ENCODE measurements at regions not wholly inside any gene's neighbourhood (a gene's known extent, or its start where the extent isn't known, plus 50 kb on each side); places are given as distances from the start of the nearest gene placed in this dataset.

- TF ChIP-seq ZNF280B (CRISPR knock-in tag; IDR thresholded peaks at IDR 0.05) = no peak
- TF ChIP-seq SMAD3 (CRISPR knock-in tag; conservative IDR thresholded peaks at IDR 0.05) = no peak
- TF ChIP-seq KAT2B (IDR thresholded peaks at IDR 0.05; ENCODE audit: low read depth, low read length) = no peak
These were observed 161.7 kb upstream of the TPK1 start (continued) for GRCh38 chr7:144997512-144997911.

GRCh38 chr7:144995495-144995894, 159.6 kb upstream of the TPK1 start:
- Histone ChIP-seq H3K9me3 (replicated peaks; ENCODE audit: control insufficient read depth, insufficient read depth, low read depth, low read length) (0 out of 2 replicates have a peak, but pooled peaks cover 2% of the 10 kb centered on the region), H3K36me3 (ENCODE audit: control insufficient read depth, insufficient read depth, low read length) (no peaks in the 10 kb centered on the region), H3K27ac (ENCODE audit: extremely low read depth, low read depth, low read length) (no peak overlapping the region), H3K27me3 (ENCODE audit: control insufficient read depth in 2 of 2, insufficient read depth in 2 of 2, low read length in 2 of 2) (no peaks in the 10 kb centered on the region), H3K79me2 (ENCODE audit: control insufficient read depth, insufficient read depth, low read length) (no peaks in the 10 kb centered on the region), H3K9me1 (ENCODE audit: control insufficient read depth, insufficient read depth, low read length) (no peaks in the 10 kb centered on the region), H2AFZ (ENCODE audit: low read depth, low read length) (no peak overlapping the region), H4K20me1 (replicated peaks; ENCODE audit: control insufficient read depth, insufficient read depth, low read length) (no peaks in the 10 kb centered on the region), H3K4me1 (replicated peaks in 1 of 2; ENCODE audit: control insufficient read depth in 2 of 2, insufficient read depth in 2 of 2, low read length in 2 of 2) (no peaks in the 10 kb centered on the region), H3K4me3 (no peak overlapping the region), H3K9ac (ENCODE audit: insufficient read depth in 1 of 2, low read depth in 2 of 2, low read length in 2 of 2) (no peak overlapping the region), H3K4me2 (ENCODE audit: insufficient read depth, low read length) (no peak overlapping the region)
- POLR2A ChIA-PET = no interaction called here
- FAIRE-seq (no peak), DNase-seq (ENCODE audit: extremely low read depth in 1 of 4, low spot score in 3 of 4) (no peak), ATAC-seq (no peak)
- intact Hi-C loops (cut with micrococcal nuclease) (no loop called here), in situ Hi-C loops (cut with MboI) (no loop called here)
- TF ChIP-seq SP1 (CRISPR knock-in tag; IDR thresholded peaks at IDR 0.05) = no peak
- TF ChIP-seq RBM25 (IDR thresholded peaks at IDR 0.05; ENCODE audit: low read depth, low read length, severe bottlenecking) = peak; percentile 81
- peak; percentile 77 for TF ChIP-seq ZNF146 (CRISPR knock-in tag; IDR thresholded peaks at IDR 0.05; ENCODE audit: unreplicated experiment)
- no peak for TF ChIP-seq PATZ1 (CRISPR knock-in tag; IDR thresholded peaks at IDR 0.05; ENCODE audit: borderline replicate concordance)
- TF ChIP-seq ZNF764 (CRISPR knock-in tag; IDR thresholded peaks at IDR 0.05; ENCODE audit: low read depth) = no peak
- TF ChIP-seq PHF20 (IDR thresholded peaks at IDR 0.05; ENCODE audit: partially characterized antibody) = no peak
- TF ChIP-seq U2AF1 (optimal IDR thresholded peaks at IDR 0.05; ENCODE audit: low read depth, low read length) = no peak
- no peak for TF ChIP-seq ATF6 (CRISPR knock-in tag; IDR thresholded peaks at IDR 0.05)
- TF ChIP-seq CHD2 (IDR thresholded peaks at IDR 0.05; ENCODE audit: low read depth, low read length) = no peak
- 6% methylated on average over 2 of the region's 2 CpGs for WGBS (ENCODE audit: insufficient coverage, low coverage, missing lambda C conversion rate)
- no TSS peak for BruUV-seq (replicated peaks)
- CTCF ChIA-PET (ENCODE audit: low intra/inter-chr PET ratio) = no interaction called here

Data from K562 (cell line).